PC-3 (cell line): ENCODE measurements at regions not wholly inside any gene's neighbourhood (a gene's known extent, or its start where the extent isn't known, plus 50 kb on each side); places are given as distances from the start of the nearest gene placed in this dataset.

Source experiments
- CTCF ChIP-seq: fragments of 300-600 bp; sonication (generic); conservative IDR thresholded peaks from 2 replicates; pipeline ENCODE4 v1.5.1; 2017; ENCODE audit warnings: antibody characterized with exemption, low read depth, mild to moderate bottlenecking, low read length
- EZH2 ChIP-seq: fragments of 300-600 bp; sonication (generic); IDR thresholded peaks from one replicate; pipeline ENCODE4 v1.6.1; 2017; ENCODE audit warnings: antibody characterized with exemption, mild to moderate bottlenecking, low read length; ENCODE audit not compliant: unreplicated experiment
- EZH2phosphoT487 ChIP-seq: fragments of 300-600 bp; sonication (generic); IDR thresholded peaks from 2 replicates; pipeline ENCODE4 v1.6.1; 2018; ENCODE audit warnings: mild to moderate bottlenecking, antibody characterized with exemption, low read length, borderline replicate concordance

DNA sequence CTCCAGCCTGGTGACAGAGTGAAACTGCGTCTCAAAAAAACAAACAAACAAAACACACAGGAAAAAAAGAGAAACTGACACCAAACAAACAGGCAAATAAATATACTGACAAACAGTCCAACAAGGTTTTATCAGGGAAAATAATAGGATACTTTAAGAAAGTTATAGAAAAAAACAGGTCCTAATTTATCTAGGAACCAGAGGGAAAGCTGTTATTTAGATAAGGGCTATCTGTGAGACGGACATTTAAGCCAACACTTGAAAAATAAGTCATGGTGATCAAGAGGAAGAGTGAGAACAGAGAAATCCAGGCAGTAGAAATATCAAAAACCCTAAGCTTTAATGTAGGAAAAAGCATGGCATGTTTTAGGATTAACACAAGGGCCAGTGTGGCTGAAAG lies 68.9 kb downstream of the FAM217A start:
- no peak for TF ChIP-seq CTCF
- TF ChIP-seq EZH2phosphoT487: no peak
- TF ChIP-seq EZH2: no peak
